ENCODE measurements at regions not wholly inside any gene's neighbourhood (a gene's known extent, or its start where the extent isn't known, plus 50 kb on each side); places are given as distances from the start of the nearest gene placed in this dataset.

DNA sequence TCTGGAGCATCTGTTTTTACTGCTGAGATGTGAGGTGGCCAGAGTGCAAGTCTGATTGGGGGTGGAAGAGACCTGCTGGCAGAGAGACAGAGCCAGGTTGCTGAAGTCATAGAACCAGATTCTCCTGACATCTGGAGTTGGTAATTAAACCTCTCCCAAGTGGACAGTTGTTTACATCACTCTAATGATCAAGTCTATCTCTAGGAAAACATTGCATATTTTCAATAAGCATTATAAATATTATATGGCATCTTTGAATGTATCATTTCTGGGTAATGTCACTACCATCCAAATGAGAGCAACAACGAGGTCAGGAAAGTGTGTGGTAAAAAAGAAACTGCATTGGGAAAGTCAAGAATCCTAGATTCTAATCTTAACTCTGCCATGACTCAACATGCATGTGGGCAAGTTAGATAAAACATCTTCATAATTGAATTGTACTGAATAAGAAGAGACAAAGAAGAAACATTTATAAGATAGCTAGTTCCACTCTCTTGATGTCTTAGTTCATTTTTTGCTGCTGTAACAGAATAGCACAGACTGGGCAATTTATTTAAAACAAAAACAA lies 351.2 kb upstream of the API5 start:
- no peak for TF ChIP-seq CTCF (IDR thresholded peaks at IDR 0.05)
- no peak for TF ChIP-seq POLR2A (IDR thresholded peaks at IDR 0.05)

GRCh38 chr11:42967653-42968052 lies 344.1 kb upstream of the API5 start:
- Histone ChIP-seq H3K9me3 (no peaks in the 10 kb centered on the region), H3K4me1 (no peaks in the 10 kb centered on the region), H3K27ac (no peak overlapping the region), H3K27me3 (no peaks in the 10 kb centered on the region), H3K36me3 (no peaks in the 10 kb centered on the region), H3K4me3 (no peak overlapping the region)
- TF ChIP-seq CTCF (IDR thresholded peaks at IDR 0.05): no peak
- no peak for TF ChIP-seq POLR2A (IDR thresholded peaks at IDR 0.05)
- DNase-seq: no peak

More for the DNA sequence above, 351.2 kb upstream of the API5 start:
- no peaks in the 10 kb centered on the region for H3K36me3 ChIP-seq
- H3K4me1 ChIP-seq: no peaks in the 10 kb centered on the region
- H3K27me3 ChIP-seq: no peaks in the 10 kb centered on the region
- DNase-seq: no peak
- no peak overlapping the region for H3K4me3 ChIP-seq
- no peaks in the 10 kb centered on the region for H3K9me3 ChIP-seq
- no peak overlapping the region for H3K27ac ChIP-seq

DNA sequence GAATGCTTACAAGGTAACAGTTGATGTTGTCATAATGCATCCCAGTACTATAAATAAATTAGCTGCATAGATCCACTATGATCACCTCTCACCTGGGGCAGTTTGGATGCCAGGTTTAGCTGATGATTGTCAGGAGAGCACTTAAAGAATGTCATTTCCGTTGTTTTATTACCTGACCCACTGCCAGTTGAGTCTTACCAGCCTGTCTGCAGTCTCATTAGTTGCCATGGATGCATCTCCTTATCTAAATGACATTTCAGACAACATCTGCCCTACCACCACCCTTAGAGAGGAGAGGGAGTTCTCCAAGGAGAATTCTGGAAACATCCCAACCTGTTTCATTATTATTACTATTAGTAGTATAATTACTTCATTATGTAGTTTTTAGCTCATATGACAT lies 339.1 kb upstream of the API5 start:
- Histone ChIP-seq H3K36me3 (no peaks in the 10 kb centered on the region), H3K4me1 (no peaks in the 10 kb centered on the region), H3K27ac (no peak overlapping the region), H3K9me3 (no peaks in the 10 kb centered on the region), H3K27me3 (no peaks in the 10 kb centered on the region), H3K4me3 (no peak overlapping the region)
- TF ChIP-seq POLR2A (IDR thresholded peaks at IDR 0.05): no peak
- no peak for TF ChIP-seq CTCF (IDR thresholded peaks at IDR 0.05)
- no peak for DNase-seq

- H3K4me1 ChIP-seq: no peaks in the 10 kb centered on the region
- H3K36me3 ChIP-seq: no peaks in the 10 kb centered on the region
- no peaks in the 10 kb centered on the region for H3K9me3 ChIP-seq
Measured at GRCh38 chr11:42974510-42975179, 337.2 kb upstream of the API5 start.

DNA sequence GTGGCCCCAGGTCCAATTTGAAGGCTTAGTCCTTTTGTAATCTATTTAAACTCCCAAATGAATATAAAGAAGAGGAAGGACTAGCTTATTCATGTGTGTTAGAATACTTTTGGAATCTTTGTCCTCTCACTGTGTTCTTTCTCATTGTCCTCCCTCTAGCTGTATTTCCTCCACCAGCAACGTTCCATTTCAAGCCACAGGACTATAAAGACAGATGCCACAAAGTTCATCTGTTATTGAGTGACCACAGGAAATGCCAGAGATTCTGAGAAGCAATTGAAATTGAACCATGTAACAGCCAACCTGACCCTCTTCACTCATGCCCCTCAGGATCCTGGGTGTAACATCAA lies 336.6 kb upstream of the API5 start:
- H3K27me3 ChIP-seq: no peaks in the 10 kb centered on the region
- no peak for TF ChIP-seq CTCF (IDR thresholded peaks at IDR 0.05)
- TF ChIP-seq POLR2A (IDR thresholded peaks at IDR 0.05): no peak
- H3K9me3 ChIP-seq: no peaks in the 10 kb centered on the region
- H3K4me3 ChIP-seq: no peak overlapping the region
- H3K27ac ChIP-seq: no peak overlapping the region
- DNase-seq: no peak
- H3K4me1 ChIP-seq: no peaks in the 10 kb centered on the region
- H3K36me3 ChIP-seq: no peaks in the 10 kb centered on the region

More at GRCh38 chr11:42974510-42975179, 337.2 kb upstream of the API5 start:
- Histone ChIP-seq H3K4me3 (no peak overlapping the region), H3K27ac (no peak overlapping the region), H3K27me3 (no peaks in the 10 kb centered on the region)
- no peak for DNase-seq
- TF ChIP-seq CTCF (IDR thresholded peaks at IDR 0.05) (no peak), POLR2A (IDR thresholded peaks at IDR 0.05) (no peak)

All from Peyer's patch (tissue), 4 donors.